NCI-H2227 treated with DMSO at 0.1 percent for 48 hours (cell line): ENCODE measurements at regions not wholly inside any gene's neighbourhood (a gene's known extent, or its start where the extent isn't known, plus 50 kb on each side); places are given as distances from the start of the nearest gene placed in this dataset.
A peak's percentile ranks its signal among the peaks of the same experiment; 100 is the strongest.

Experiments used
- DNase-seq: peaks from one replicate; lab custom pipeline; 2025; lab: John Stamatoyannopoulos, UW

DNA sequence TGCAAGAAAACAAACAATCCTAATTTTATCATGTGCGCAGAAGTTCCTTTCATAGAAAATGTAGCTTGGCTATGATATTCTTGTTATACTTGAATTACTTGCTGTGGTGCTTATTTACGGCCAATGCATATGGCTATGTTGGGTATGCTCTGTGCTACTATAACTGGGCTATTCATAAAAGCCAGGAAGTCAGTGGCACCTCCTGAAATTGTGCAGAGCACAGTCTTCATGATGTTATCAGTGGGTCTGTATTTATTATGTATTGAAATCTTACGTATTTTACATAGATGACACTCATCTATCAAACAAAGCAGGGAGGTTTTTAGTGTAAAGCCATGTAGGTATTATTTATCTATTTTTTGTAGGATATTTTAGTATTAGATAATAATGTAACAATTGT lies 196.5 kb upstream of the NAALADL2 start:
- DNase-seq = no peak

DNA sequence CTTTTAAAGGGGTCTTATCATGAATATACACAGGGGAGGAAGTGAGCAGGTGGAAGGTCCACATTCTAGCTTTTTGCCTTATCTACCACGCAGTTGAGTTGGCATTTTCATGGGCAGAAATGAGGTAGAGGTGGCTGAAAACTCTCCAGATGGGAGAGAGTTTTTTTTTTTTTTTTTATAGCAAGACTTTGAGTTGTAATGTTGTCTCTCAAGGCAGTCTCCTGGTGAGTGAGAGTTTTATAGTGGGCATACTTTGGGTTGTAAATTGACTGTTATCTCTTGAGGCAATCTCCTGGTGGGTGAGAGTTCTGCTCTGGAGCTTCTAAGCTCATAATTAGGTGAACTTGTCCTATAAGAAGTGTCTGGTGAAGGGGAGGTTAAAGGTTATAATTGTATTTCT lies 191.7 kb upstream of the NAALADL2 start:
- no peak for DNase-seq

DNA sequence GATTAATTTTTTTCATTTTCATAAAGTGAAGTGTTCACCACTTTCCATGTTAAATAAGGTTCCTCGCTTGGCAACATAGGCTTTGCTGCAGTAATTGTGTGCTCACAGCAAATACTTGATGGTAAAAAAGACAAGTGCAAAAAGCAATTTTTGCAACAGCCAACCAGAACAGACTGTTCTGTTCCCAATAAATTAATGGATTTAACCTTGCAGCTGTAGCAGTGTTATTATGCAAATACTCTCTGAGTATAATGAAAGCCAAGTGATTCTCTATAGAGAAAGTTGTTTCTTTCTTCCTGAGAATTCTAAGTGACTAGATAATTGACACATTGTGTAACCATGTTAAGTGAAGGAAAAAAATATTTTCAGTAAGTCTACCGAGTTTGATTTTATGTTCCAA lies 183.7 kb upstream of the NAALADL2 start:
- no peak for DNase-seq

DNA sequence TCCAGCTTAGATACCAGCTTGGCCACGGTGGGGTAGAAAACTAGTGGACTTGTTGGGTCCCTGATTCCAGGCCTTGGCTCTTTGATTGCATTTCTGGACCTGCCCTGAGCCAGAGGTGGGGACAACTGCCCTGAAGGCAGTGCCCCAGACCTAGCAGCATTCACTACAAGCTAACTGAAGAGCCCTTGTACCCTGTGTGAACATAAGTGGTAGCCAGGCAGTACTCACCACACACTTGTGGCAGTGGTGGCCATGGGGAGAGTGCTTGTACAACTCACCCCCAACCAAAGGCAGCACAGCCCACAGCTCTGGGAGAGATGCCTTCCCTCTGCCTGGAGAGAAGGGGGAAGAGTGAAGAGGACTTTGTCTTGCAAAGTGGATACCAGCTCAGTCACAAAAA lies 177.3 kb upstream of the NAALADL2 start:
- no peak for DNase-seq

DNA sequence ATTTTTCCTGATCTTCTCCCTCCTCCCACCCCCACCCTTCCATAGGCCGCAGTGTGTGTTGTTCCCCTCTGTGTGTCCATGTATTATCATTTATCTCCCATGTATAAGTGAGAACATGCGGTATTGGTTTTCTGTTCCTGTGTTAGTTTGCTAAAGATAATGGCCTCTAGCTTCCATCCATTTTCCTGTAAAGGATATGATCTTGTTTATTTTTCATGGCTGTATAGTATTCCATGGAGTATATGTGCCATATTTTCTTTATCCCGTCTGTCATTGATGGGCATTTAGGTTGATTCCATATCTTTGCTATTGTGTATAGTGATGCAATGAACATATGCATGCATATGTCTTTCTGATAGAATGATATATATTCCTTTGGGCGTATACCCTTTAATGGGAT lies 173.3 kb upstream of the NAALADL2 start:
- no peak for DNase-seq

DNA sequence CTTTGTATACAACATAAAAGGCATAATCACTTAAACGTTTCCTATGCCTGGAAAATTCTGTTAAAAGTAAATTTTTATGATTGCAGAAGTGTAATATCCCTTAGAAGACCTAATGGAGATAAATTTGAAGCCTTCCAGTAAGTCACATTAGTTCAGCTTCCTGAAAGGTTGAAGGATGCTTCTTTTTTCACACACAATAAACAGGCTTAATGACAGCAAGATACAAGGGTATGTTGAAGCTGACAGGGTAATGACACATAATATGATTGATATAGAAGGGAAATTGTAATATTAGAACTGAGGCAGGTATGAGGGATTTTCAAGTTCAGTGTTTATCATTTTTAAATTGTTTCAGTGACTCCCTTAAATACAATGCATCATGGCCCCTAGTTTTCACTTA lies 161.8 kb upstream of the NAALADL2 start:
- no peak for DNase-seq

DNA sequence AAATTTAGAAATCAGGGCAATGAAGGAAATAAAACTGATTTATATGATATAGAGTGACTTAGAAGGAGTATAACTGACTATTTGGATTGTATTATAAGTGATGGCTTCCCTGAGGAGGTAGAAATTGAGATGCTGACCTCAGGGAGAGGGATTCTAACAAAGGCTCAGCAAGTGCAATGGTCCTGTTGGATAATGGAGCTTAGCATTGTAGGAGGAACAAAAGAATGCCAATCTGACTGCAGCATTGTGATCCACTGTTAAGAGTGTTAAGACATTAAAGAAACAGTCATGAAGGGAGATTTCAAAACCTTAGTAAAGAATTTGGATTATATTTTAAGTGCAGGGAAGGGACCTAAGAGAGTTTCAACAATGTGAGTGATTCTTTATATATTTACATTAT lies 158.4 kb upstream of the NAALADL2 start:
- no peak for DNase-seq

DNA sequence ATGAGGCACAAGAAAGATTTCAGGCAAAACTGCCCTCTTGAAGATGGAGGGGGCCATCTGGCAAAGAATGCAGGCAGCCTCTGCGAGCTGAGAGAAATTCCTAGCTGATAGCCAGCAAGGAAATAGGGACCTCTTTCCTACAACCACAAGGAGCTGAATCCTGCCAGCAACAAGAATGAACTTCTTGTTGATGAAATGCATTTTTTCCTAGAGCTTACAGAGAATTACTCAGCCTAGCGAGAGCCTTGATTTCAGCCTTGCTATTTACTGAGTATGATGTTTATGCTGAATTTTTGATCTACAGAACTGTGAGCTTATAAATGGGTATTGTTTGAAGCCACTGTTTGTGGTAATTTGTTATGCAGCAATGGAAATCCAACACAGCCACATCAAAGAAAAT lies 148.5 kb upstream of the NAALADL2 start:
- DNase-seq = no peak

DNA sequence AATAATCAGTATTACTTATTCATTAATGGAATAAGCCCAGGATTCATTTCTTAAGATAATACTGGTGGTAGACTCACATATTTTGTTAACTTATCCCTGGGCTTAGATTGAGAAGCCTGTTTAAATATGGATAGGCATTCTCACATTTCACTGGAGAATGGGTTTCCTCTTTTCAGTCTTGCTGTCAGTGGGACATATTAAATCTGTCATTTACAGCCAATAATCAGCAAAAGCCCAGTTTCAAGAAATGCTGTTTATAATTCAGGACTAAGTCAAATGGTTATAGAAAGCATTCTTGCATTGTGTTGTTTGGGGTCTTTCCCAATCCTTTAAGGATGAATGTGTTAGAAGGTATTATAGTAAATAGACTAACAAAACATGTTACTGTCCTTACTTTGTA lies 143.7 kb upstream of the NAALADL2 start:
- no peak for DNase-seq

DNA sequence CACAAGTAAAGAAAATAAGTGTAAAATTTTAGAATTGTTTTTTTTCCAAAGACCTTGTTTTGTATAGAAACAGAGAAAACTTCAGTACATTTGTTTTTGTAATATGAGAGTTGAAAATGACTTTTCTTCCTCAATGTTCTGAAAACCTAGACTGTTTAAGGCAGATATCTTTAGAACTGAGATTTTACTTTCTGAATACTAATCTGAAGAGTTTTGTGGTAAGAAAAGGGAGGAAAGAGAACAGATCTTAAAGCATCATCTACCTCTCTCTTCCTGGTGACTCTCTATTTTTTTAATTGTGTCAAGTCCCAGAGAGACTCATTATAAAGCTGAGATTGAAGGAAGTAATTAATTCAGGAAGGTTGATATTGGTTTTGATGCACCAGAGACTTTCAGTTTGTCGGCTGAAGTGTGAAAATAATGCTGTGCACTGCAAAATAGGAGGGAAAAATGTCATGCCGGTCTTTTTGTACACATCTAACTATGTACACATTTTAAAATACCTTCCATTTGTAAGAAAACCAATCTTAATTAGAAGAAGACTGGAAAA lies 142.1 kb upstream of the NAALADL2 start:
- no peak for DNase-seq

DNA sequence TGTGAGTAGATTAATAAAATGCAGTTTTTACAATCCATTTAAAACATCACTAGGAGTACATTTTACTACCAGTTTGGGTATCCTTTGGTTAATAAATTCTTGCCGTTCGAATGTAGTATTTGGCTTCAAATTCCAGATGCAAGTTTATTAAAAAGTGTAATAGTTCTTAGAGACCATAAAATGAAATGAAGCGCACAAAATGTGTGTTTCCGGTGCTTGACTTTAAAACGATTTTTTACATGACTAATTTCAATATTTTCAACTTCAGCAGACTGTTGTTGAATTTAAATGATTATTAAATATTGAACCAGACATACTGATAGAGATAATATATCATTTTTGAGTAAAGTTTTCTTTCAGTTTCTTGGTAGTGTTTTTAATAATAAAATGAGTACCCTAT lies 138.4 kb upstream of the NAALADL2 start:
- DNase-seq = no peak

DNA sequence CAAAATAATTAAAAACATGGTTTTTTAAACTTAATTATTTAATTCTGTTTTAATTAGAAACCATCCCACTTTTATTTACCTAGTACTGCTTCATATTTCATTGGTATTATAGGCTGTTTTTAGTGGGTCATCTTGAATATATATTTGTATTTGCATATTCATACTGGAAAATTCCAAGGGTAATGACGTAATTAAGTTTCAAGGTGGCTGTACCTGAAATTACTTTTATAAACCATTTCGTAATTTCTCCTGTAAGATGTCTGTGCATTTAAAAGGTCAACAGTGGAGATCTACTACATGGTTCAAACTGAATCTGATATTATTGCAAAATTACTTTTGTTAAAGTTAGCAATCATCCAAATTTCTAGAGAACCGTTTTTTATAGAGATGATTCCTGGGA lies 133.8 kb upstream of the NAALADL2 start:
- DNase-seq = no peak

DNA sequence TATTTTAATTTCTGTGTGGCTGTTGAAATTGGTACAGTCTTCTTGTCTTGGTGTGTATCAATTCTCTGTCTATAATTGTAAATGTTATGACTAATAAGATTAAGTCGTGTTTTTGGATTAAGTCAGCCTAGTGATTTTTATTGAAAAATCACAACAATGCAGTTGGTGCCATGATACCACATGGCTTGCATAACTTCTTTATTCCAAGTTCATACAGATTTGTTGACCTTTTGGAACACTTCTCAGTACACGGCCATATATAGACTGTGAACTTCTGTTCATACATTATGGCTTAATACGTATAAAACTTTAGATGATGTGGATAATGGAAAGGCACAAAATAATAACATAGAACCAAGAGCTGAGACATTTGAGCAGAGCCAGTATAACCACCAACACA lies 121.2 kb upstream of the NAALADL2 start:
- no peak for DNase-seq

DNA sequence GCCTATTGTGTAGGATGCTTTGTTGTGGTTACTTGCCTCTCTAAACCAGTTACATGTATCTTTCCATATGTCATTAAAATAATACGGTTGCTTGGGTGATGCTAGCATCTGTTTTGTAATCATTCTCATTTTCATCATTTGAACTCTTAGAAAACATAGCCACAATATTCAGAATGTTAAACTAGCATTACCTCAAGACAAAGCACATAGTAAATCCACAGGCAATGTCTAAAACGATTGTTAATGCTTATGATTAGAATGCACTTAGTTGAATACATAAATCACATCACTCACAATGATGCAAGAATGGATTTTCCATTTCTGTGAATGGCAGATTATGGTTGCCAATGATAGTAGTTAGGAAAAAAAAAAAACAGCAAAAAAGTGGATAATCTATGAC lies 110.0 kb upstream of the NAALADL2 start:
- no peak for DNase-seq

DNA sequence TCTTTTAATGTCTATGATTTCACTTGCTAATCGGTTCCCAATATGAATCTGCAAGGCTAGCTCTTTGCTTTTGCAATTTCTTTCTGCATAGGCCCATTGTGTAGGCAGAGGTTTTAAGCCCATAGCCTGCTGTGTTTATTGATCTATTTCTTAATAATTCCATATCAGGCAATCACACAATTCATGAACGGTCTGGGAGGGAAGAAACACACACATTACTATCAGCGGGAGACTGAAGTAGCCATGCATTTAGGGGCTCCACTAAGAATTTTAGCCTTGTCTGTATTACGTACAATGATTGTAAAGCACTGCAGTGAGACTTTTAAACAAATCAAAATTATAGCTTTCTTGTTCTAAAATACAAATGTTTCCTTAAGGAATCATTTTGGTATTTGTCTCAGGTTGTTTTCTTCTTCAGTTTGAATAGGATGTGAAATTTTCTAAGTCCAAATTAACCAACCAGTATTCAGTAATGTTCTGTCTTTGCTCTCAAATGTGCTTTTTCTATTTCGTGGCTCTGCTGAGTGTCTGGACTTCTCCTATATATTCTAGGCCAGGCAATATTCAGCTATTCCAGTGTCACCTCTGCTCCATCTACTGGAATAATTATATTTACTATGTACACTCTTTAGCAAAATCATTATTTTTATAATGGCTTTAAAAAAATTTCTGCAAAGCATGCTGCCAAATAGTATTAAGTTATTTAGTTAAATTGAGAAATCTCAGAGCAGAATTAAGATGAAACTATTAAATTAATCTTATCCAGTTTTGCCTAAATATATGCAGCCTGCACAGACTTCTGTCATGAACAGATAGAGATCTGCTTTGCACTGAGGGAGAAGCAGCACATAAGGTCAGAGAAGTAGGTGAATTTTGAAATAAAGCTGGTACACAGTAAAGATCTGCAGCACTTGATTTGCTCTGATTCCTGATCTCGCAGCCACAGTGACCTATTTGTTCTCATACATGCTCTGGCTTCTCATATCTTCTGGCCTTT lies 103.0 kb upstream of the NAALADL2 start:
- DNase-seq = peak; percentile 95

DNA sequence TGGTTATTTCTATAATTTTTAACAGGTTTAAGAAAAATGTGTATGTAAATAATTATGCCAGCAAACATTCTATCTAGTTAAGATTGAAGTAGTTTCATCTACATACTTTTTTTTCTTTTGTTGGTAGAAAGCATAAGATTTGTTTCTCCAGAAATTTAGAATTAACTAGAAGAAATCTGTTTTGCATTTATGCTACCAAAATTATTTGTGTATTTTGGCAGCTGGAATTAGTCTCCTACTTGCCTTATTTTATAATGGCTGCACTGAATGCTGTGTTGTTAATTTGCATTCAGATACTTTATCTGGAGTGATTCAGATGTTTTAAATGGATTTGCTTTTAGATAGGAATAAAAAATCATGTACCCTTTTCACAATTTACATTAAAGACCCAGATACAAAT lies 100.2 kb upstream of the NAALADL2 start:
- DNase-seq = no peak

DNA sequence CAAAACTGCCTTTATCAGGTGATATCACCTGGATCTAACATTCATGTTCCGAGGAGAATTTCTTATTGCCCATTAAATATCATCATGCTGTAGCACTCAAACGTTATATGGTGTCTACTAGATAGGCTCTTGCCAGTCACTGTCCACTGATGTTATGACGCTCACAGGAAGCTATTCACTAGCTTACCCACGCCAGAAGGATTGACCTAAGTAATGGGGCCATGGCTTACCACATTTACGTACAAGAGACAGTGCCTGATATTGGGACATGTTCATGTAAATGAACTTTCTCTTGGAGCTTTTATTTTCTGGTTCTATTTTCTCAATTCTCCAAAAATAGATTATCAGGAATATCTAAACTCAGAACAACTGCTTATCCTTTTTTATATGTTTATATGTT lies 91.7 kb upstream of the NAALADL2 start:
- no peak for DNase-seq

DNA sequence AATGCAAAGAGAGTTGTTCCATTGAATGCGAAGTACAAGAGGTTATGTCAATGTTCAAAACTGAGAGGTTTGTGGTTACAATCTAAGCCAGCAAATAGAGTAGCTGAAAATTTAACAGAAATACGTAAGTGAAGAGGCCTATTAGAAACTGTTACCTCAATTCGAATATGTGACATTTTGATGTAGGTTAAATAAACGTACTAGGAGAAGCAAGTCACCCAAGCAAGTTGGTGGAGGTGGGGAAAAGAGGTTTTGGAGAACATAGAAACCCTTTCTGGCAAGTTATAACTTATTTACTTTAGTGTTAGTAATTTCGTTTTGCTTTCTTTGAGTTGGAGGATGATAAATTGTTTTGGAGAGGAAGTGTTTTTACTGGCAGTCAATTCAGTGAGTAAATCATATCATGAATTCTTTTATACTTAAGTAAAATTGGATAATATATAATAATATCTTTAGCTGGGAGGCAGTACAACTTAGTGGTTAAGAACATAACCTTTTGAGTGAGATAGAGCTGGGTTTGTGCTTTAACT lies 91.2 kb upstream of the NAALADL2 start:
- DNase-seq = no peak

DNA sequence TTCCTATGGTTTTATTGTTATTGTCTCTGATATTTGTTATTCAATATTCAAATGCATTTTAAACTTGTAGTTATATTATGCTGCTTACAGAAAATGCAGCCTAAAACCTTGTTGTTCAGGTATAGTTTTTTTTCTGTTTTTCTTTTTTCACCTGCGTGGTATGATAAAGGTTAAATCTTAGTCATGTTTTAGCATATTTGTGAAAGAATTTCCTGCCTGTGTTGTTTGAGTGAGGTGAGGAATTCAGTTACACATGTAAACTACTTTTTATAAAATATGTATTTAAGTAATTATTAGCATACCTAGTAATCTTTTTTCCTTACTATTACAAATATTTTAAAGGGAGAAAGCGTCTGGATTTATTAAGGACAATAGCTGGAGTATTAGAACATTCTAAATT lies 90.0 kb upstream of the NAALADL2 start:
- no peak for DNase-seq

DNA sequence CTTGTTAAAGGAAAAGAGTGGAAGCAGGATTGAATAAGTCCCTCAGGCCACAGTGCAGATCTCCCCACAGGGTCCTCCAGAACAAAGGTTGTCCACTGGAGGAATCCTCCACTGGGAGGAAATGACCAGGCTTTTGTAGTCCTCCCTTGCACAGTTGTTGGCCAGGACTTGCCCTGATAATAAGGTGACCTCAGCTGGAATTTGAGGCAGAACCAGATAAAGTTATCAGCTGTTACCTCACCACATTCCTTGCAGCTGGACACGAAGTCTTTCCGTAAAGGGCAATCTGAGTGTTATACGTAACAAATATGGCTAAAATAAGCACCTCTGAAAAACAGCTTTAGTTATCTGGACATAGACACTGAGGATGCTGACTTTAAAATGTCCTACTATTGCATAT lies 83.5 kb upstream of the NAALADL2 start:
- no peak for DNase-seq

DNA sequence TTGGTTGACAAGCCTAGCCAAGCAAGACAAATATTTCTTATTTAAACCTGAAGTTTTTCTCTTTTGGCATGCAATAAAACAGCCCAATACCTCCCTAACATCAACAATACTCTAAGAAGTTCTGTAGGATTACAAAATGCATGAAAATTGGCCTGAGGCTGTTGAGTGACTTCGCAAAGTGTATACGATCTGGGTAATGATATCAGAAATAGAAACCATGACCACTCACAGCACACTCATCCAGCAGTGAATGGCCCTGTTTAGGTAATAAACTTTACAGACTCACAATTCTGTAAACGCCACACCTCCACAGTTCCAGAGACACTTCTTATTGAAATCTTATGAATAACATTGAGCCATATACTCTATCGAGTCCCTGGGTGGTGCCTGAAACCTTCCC lies 83.0 kb upstream of the NAALADL2 start:
- DNase-seq = no peak

DNA sequence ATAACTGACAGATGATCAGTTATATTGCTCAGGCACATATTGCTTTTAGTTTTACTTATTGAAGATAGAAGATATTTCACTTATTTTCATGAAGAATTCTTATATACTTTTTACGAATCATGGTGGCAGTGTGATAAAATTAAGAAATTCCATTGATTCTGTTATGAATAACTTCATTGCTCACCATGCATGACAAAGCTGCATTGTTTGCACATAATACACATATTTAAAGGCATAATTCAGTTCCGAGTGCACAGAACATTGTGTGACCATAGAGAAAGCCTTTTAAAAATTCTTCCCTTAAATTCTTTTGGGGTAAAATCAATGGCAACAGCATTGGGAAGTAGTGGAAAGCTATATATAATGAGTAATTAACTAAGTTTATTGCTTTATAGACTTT lies 82.5 kb upstream of the NAALADL2 start:
- DNase-seq = no peak

DNA sequence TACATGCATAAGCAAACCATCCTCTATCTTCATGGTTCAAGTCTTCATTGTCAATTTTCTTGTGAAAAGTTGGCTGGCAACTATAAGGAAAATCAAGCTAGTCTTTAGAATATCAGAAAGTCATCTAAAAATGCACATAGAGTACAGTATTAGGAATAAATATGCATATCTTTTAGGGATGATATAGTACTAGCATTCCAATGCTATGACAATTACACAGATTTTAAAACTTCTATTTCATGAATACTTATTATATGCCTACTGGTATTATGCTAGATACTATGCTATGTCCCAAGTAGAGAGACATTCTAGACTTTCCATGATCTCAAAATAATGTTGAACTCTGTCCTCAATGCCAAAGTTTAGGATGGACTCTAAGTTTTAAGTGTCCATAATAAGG lies 81.3 kb upstream of the NAALADL2 start:
- DNase-seq = no peak

DNA sequence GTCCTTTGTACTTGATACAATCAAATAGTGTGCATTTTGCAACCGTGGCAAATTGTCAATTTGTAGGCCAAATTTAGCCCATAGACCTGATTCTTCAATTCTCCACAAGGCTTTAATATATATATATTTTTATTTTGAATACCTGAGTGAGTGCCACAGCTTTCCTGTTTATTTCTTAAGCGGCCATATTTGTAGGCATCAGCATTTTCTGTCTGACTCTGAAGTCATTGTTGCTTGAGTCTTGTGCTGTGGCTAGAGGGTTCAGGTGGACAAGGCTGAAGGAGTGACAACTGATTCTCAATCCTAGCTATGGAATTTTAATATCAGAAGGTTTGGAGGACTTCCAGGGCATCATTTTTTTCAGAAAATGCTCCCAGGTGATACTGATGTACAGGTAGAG lies 75.6 kb upstream of the NAALADL2 start:
- no peak for DNase-seq
